ENCODE measurements at regions not wholly inside any gene's neighbourhood (a gene's known extent, or its start where the extent isn't known, plus 50 kb on each side); places are given as distances from the start of the nearest gene placed in this dataset.

DNA sequence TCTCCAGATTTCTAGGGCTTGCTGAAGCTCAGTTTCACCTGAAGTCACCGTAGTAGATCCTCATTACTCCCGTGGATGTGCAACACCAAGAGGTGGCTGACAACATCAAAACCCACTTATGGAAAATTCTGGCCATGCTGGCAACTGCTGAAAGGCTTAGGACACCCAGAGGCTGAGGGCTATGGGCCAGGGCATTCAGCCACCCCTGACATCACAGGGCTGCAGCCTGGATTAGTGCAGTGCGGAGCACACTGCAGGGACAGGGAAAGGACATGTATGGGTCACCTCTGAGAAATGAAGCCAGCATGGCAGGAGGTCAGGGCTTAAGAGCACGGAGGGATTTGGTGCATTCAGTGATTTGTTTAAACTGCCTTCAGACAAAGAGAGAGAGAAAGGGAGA is 300.6 kb downstream of the TDRD15 start:
- intact Hi-C loops (cut with micrococcal nuclease; ENCODE audit: unreplicated experiment) = no loop called here
- no peaks in the 10 kb centered on the region for H3K27me3 ChIP-seq (ENCODE audit: control insufficient read depth, insufficient read depth, low read length)
- ChIA-PET POLR2A (no interaction called here), CTCF (no interaction called here)
- DNase-seq (ENCODE audit: low read depth, low spot score) (no peak), ATAC-seq (no peak)
- no peak overlapping the region for H3K4me3 ChIP-seq (ENCODE audit: low read depth in 2 of 2, low read length in 2 of 2)
- no peaks in the 10 kb centered on the region for H3K4me1 ChIP-seq (ENCODE audit: control insufficient read depth, insufficient read depth, low read length)
- no peak overlapping the region for H3K27ac ChIP-seq (ENCODE audit: low read length)
- H3K9me3 ChIP-seq (ENCODE audit: control insufficient read depth, insufficient read depth, low read depth, low read length) = no peaks in the 10 kb centered on the region
- TF ChIP-seq POLR2AphosphoS5 (IDR thresholded peaks at IDR 0.05; ENCODE audit: low read depth, low read length) = no peak
- TF ChIP-seq, protein P1, sequence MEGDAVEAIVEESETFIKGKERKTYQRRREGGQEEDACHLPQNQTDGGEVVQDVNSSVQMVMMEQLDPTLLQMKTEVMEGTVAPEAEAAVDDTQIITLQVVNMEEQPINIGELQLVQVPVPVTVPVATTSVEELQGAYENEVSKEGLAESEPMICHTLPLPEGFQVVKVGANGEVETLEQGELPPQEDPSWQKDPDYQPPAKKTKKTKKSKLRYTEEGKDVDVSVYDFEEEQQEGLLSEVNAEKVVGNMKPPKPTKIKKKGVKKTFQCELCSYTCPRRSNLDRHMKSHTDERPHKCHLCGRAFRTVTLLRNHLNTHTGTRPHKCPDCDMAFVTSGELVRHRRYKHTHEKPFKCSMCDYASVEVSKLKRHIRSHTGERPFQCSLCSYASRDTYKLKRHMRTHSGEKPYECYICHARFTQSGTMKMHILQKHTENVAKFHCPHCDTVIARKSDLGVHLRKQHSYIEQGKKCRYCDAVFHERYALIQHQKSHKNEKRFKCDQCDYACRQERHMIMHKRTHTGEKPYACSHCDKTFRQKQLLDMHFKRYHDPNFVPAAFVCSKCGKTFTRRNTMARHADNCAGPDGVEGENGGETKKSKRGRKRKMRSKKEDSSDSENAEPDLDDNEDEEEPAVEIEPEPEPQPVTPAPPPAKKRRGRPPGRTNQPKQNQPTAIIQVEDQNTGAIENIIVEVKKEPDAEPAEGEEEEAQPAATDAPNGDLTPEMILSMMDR (IDR thresholded peaks at IDR 0.05) = no peak
- TF ChIP-seq TCF7L2 (IDR thresholded peaks at IDR 0.05; ENCODE audit: low read depth, low read length) = no peak
- TF ChIP-seq, protein P2, sequence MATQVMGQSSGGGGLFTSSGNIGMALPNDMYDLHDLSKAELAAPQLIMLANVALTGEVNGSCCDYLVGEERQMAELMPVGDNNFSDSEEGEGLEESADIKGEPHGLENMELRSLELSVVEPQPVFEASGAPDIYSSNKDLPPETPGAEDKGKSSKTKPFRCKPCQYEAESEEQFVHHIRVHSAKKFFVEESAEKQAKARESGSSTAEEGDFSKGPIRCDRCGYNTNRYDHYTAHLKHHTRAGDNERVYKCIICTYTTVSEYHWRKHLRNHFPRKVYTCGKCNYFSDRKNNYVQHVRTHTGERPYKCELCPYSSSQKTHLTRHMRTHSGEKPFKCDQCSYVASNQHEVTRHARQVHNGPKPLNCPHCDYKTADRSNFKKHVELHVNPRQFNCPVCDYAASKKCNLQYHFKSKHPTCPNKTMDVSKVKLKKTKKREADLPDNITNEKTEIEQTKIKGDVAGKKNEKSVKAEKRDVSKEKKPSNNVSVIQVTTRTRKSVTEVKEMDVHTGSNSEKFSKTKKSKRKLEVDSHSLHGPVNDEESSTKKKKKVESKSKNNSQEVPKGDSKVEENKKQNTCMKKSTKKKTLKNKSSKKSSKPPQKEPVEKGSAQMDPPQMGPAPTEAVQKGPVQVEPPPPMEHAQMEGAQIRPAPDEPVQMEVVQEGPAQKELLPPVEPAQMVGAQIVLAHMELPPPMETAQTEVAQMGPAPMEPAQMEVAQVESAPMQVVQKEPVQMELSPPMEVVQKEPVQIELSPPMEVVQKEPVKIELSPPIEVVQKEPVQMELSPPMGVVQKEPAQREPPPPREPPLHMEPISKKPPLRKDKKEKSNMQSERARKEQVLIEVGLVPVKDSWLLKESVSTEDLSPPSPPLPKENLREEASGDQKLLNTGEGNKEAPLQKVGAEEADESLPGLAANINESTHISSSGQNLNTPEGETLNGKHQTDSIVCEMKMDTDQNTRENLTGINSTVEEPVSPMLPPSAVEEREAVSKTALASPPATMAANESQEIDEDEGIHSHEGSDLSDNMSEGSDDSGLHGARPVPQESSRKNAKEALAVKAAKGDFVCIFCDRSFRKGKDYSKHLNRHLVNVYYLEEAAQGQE (IDR thresholded peaks at IDR 0.05; ENCODE audit: insufficient read depth in 1 of 2, low read depth in 2 of 2, low read length in 1 of 2) = no peak
- no peak for TF ChIP-seq SIN3A (IDR thresholded peaks at IDR 0.05; ENCODE audit: borderline replicate concordance, insufficient read depth, low read depth, low read length)
- H3K36me3 ChIP-seq (ENCODE audit: control insufficient read depth, insufficient read depth, low read length) = no peaks in the 10 kb centered on the region
- BruUV-seq (replicated peaks) = no TSS peak
- in situ Hi-C loops (cut with HindIII; ENCODE audit: low pct_unique_long_range_greater_than_20kb, low sequenced_read_pairs) = no loop called here

DNA sequence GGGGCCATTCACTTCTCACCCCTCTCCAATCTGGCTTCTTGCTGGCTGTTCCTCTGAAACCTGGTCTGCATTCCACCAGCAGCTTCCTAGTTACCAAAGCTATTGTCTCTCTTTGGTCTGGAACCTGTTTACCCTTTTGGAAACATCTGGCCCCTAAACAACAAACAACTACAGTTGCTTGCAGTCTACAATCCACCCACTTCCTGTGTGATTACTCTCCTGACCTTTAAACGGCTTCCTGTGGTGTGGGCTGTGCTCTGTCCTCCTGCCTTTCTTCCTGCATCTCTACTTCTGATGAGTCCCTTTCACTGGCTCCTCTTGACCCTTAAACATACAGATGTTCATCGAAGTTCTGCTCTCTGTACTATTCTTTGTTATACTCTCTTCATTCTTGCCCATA is 303.8 kb downstream of the TDRD15 start:
- no peak for ATAC-seq

More for the DNA sequence above, 303.8 kb downstream of the TDRD15 start:
- Histone ChIP-seq H3K27me3 (ENCODE audit: control insufficient read depth, insufficient read depth, low read length) (no peaks in the 10 kb centered on the region), H3K27ac (ENCODE audit: low read length) (no peak overlapping the region), H3K36me3 (ENCODE audit: control insufficient read depth, insufficient read depth, low read length) (no peaks in the 10 kb centered on the region), H3K4me1 (ENCODE audit: control insufficient read depth, insufficient read depth, low read length) (no peaks in the 10 kb centered on the region), H3K9me3 (ENCODE audit: control insufficient read depth, insufficient read depth, low read depth, low read length) (no peaks in the 10 kb centered on the region), H3K4me3 (ENCODE audit: low read depth in 2 of 2, low read length in 2 of 2) (no peak overlapping the region)
- no TSS peak for BruUV-seq (replicated peaks)
- CTCF ChIA-PET = no interaction called here
- in situ Hi-C loops (cut with HindIII; ENCODE audit: low pct_unique_long_range_greater_than_20kb, low sequenced_read_pairs) = no loop called here
- DNase-seq (ENCODE audit: low read depth, low spot score) = no peak
- intact Hi-C loops (cut with micrococcal nuclease; ENCODE audit: unreplicated experiment) = no loop called here
- POLR2A ChIA-PET = no interaction called here
- no peak for TF ChIP-seq SIN3A (IDR thresholded peaks at IDR 0.05; ENCODE audit: borderline replicate concordance, insufficient read depth, low read depth, low read length)
- TF ChIP-seq POLR2AphosphoS5 (IDR thresholded peaks at IDR 0.05; ENCODE audit: low read depth, low read length) = no peak
- TF ChIP-seq, protein P2 (IDR thresholded peaks at IDR 0.05; ENCODE audit: insufficient read depth in 1 of 2, low read depth in 2 of 2, low read length in 1 of 2) = no peak
- no peak for TF ChIP-seq TCF7L2 (IDR thresholded peaks at IDR 0.05; ENCODE audit: low read depth, low read length)
- TF ChIP-seq, protein P1 (IDR thresholded peaks at IDR 0.05) = no peak

All from Panc1 (cell line).